NCI-H1436 (cell line): ENCODE measurements at regions not wholly inside any gene's neighbourhood (a gene's known extent, or its start where the extent isn't known, plus 50 kb on each side); places are given as distances from the start of the nearest gene placed in this dataset.
A peak's percentile ranks its signal among the peaks of the same experiment; 100 is the strongest.

ENCODE experiments used
- DNase-seq: peaks from one replicate; lab custom pipeline; 2025; lab: John Stamatoyannopoulos, UW

DNA sequence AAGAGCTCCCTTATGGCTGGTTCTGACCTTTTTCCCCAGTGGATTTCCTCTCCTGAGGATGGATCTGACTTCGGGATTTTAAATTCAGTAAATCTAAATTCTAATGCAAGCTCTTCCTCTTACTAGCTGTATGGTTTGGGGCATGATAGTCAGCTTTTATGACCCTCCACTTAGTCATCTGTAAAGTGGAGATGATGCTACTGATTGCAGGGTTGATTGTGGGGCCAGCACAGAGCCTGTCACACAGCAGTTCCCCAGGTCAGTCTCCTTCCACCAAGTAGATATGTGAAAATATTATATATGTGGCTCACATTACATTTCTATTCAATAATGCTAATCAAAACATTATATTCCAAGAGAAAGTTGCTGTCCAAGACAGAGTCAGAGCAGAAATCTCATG lies 141.3 kb upstream of the UBE2E1 start:
- no peak for DNase-seq

DNA sequence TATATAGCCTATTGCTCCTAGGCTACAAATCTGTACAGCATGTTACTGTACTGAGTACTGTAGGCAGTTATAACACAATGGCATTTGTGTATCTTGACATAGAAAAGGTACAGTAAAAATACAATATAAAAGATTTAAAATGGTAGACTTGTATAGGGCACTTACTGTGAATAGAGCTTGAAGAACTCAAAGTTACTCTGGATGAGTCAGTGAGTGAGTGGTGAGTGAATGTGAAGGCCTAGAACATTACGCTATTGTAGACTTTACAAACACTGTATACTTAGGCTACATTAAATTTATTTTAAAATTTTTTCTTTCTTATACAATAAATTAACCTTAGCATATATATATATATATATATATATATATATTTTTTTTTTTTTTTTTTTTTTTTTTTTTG lies 140.0 kb upstream of the UBE2E1 start:
- no peak for DNase-seq

DNA sequence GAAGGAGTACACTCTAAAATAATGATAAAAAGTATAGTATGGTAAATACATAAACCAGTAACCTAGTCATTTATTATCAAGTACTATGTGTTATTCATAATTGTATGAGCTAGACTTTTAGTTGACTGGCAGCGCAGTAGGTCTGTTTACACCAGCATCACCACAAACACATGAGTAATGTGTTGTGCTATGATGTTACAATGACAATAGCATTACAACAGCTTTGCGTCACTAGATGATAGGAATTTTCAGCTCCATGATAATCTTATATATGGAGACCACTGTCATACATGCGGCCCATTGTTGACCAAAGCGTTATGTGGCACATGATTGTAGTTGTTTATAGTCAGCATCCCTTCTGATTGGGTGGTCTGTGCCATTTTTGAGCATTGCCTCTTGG lies 138.9 kb upstream of the UBE2E1 start:
- no peak for DNase-seq

DNA sequence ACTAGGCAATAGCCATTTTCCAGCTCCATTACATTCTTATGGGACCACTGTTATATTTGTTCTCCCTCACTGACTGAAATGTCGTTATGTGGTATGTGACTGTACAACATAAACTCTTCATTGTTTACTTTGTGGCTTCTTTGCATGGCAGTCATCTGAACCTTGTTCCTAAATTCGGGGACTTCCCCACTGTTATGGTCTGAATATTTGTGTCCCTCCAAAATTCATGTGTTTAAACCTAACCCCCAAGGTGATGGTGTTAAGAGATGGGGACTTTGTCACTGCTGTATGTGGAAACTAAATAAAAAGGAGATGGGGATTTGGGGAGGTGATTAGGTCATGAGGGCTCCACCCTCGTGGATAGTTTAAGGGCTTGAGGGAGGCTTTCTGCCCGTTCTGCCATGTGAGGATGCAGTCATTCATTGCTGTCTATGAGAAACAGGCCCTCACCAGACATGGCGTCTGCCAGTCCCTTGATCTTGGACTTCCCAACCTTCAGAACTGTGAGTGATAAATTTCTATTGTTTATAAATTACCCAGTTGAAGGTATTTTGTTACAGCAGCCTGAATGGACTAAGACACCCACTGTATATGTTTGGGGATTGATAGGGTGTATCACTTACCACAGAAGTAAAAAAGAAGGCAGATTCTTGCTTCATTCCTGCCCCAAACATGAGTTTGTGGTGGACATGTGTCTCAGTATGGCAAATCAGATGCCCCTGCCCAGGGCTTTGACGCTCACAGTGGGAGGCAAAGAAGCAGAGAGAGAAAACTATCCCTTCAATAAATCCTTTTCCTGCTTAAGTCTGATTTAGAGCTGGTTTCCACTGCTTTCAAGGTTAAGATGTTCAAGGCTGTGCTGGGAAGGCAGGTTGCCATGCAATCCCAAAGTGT lies 138.0 kb upstream of the UBE2E1 start:
- no peak for DNase-seq

DNA sequence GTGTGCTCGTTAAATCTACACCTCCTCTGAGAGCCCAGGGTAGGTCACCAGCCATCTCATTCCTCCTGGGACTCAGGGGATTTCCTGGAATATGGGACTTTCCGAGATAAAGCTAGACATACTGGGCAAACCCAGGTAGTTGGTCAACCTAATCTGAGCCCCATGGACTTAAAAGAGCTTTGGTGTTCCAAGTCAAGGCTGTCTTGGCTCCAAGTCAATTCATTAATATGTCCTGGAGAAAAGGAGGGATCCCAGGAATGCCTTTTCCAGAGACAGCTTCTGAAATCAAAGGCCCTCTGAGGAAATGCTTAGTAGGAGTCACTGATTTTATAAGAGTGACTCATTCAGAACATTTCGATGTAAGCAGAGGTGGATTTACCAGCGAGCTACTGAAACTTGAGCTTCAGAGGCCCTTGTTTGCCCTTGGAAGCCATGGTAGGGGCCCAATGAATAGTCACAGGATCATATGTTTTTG lies 137.3 kb upstream of the UBE2E1 start:
- DNase-seq: no peak

GRCh38 chr3:23669541-23670255 lies 136.1 kb upstream of the UBE2E1 start:
- DNase-seq: no peak

GRCh38 chr3:23671851-23672589 lies 133.7 kb upstream of the UBE2E1 start:
- DNase-seq: no peak

GRCh38 chr3:23672628-23673027 lies 133.1 kb upstream of the UBE2E1 start:
- no peak for DNase-seq

DNA sequence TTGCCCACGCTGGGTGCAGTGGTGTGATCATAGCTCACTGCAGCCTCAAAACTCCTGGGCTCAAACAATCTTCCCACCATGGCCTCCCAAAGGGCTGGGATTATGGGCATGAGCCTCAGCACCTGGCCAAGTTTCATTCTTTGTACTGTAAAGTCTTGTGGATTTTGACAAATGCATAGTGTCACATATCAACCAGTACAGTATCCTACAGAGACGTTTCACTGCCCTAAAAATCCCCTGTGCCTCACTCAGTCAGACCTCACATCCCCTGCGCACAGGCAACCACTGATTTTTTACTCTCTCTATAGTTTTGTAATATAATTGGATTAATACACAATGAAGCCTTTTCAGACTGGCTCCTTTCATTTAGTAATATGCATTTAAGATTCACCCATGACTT lies 130.7 kb upstream of the UBE2E1 start:
- no peak for DNase-seq

- no peak for DNase-seq
Observed at GRCh38 chr3:23676093-23676492, 129.7 kb upstream of the UBE2E1 start.

GRCh38 chr3:23682646-23683045 lies 123.1 kb upstream of the UBE2E1 start:
- DNase-seq: no peak

DNA sequence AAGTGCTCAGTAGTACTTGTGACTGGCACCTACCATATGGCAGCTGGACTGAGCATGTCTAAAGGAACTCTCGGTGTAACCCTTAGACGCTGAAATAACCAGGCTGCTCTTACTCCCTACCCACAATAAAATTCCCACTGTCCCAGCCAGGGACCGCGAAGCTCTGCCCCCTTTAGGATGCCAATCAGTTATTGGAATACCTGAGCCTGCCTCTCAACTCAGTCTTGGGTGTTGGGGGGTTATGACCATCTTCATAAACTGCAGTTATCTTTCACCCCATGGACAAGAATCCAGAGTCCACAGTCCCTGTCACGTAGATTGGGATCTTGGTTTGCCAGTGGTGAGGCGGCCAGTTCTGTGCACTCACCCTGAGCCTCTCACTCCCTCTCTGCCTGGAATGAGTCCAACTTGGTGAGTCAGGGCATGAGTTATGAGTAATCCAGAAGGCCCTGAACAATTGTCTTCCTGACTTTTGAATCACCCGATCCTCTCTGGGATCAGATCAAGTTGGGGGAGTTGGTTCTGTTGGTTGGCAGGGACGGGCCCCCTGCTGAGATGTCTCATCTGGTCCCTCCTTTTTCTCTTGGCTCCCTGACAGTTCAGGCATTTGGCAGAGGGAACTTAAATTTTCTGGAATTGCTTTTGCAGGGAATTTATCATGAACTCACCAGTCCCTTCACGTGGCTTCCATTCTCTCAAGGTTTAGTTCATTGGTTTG lies 120.1 kb upstream of the UBE2E1 start:
- no peak for DNase-seq

DNA sequence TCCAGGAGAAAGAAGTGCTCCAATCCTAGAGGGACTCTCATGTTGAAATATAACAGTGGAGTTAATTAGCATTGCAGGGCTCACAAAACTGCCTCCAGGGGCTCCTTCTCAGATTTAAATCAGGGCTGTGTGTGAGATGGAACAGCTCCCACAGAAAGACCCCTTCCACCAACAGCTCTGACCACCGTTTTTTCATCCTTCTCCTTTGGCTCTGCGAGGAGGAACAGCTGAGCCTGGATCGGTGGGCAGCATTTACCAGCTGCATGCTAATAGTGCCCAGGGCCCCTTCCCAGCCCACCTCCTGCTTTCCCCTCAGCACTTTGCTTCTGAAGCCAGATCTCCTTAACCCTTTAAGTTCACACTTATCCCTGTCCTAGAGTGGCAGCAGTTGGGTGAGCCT lies 119.2 kb upstream of the UBE2E1 start:
- no peak for DNase-seq

GRCh38 chr3:23691357-23691895 lies 114.3 kb upstream of the UBE2E1 start:
- no peak for DNase-seq

DNA sequence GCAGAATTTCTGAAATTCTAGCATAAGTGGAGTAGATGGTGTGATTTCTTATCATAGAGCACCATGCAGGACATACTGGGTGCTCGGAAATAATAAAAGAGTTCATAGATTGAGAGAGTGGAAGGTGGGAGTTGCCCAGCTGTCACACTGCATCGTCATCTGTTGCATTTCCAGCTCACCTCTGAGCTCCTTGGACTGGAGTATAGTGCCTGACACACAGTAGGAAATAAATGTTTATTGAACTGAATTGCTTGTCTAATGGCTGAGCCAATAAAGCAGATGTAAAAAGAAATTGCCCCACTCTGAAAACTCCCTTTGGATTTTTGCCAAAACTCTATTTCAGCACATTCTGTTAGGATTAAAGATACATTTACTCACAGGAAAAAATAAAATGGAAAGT lies 108.9 kb upstream of the UBE2E1 start:
- DNase-seq: no peak

- no peak for DNase-seq
Observed at GRCh38 chr3:23697416-23697815, 108.3 kb upstream of the UBE2E1 start.

DNA sequence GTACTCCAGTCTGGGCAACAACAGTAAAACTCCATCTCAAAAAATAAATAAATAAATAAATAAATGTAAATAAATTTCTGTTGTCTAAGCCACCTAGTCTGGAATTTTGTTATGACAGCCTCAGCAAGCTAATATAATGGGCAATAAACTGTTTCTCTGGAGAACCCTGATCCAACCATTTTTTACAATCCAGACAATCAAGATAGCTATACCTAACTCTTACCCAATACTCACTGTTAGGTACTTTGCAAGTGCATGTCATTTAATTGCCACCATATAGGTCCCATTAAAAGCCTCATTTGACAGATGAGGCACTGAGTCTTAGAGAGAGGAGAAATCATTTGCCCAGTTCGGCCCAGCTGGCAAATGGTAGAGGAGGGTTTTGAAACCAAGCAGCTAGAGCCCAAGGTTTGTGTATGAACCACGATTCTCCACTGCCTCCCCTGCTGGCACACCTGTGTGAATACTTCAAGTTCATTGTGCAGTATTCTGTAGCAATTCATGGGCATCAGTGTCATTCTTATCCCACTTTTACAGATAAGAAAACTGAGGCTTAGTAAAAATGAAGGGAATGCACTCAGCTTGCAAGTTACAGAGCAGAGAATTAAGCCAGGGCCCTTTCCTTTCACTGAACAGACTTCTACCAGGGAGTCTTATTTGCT lies 107.0 kb upstream of the UBE2E1 start:
- no peak for DNase-seq

DNA sequence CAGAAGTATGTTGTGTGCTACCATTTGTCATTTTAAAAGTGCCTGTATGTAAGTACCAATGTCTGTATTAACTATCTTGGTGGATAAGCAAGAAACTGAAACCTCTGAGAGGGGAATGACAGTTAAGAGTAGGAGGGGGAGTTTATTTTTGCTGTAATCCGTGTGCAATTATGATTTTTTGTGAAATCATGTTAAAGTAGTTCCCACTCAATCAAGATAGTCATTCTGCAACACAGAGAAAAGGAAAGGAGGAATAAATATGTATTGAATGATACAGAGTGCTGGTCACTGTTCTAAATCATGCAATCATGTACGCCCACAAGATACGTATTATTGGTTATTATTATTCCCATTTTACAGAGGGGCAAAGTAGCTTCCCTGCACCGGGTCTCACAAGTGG lies 105.1 kb upstream of the UBE2E1 start:
- DNase-seq: no peak

- DNase-seq: peak; percentile 1
Observed at GRCh38 chr3:23701716-23702597, 103.8 kb upstream of the UBE2E1 start.

DNA sequence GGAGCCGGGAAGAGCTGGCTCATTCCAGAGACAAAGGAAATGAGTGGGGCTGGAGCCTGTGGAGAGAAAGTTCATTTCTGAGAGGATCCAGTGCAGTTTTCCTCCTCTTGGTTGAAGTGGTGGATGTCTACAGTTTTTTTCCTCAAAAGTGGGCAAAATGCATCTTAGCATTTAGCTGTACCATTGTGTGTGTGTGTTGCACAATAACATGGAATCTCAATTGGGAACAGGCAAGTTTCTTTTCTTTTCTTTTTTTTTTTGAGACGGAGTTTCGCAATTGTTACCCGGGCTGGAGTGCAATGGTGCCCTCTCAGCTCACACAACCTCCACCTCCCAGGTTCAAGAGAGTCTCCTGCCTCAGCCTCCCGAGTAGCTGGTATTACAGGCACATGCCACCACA lies 101.5 kb upstream of the UBE2E1 start:
- no peak for DNase-seq
